ENCODE measurements at regions not wholly inside any gene's neighbourhood (a gene's known extent, or its start where the extent isn't known, plus 50 kb on each side); places are given as distances from the start of the nearest gene placed in this dataset.

GRCh38 chr22:33221568-33221967 is 163.4 kb upstream of the SYN3 start:
- ChIA-PET CTCF (no interaction called here), POLR2A (no interaction called here)
- Mint-ChIP-seq H3K4me1 (ENCODE audit: low read depth, unreplicated experiment) (peaks cover 12% of the 10 kb centered on the region), H3K27me3 (ENCODE audit: insufficient read depth, unreplicated experiment) (no peaks in the 10 kb centered on the region), H3K9me3 (ENCODE audit: unreplicated experiment) (peaks cover 6% of the 10 kb centered on the region), H3K4me3 (ENCODE audit: unreplicated experiment) (no peak overlapping the region), H3K36me3 (ENCODE audit: insufficient read depth, unreplicated experiment) (no peaks in the 10 kb centered on the region), H3K27ac (ENCODE audit: unreplicated experiment) (peak overlapping the region; percentile 13)
- peaks cover 23% of the 10 kb centered on the region for H3K4me1 ChIP-seq
- DNase-seq: no peak
- no peak for TF ChIP-seq CTCF (IDR thresholded peaks at IDR 0.05; ENCODE audit: insufficient read depth in 1 of 2, low read depth in 1 of 2, low read length in 1 of 2, severe bottlenecking in 1 of 2, unreplicated experiment in 1 of 2)
- H3K4me3 ChIP-seq (ENCODE audit: low read depth, low read length): no peak overlapping the region
- no peaks in the 10 kb centered on the region for H3K36me3 ChIP-seq (ENCODE audit: control insufficient read depth, insufficient read depth, low read length)
- H3K27me3 ChIP-seq (replicated peaks; ENCODE audit: control insufficient read depth, insufficient read depth, low read length): no peaks in the 10 kb centered on the region
- intact Hi-C loops (cut with micrococcal nuclease; ENCODE audit: unreplicated experiment): no loop called here
- no TSS peak for BruUV-seq (replicated peaks)
- H3K9me3 ChIP-seq: no peaks in the 10 kb centered on the region

GRCh38 chr22:33220476-33221080 is 162.4 kb upstream of the SYN3 start:
- H3K9me3 ChIP-seq: no peaks in the 10 kb centered on the region
- no peak overlapping the region for H3K4me3 Mint-ChIP-seq (ENCODE audit: unreplicated experiment)
- no peaks in the 10 kb centered on the region for H3K27me3 ChIP-seq (replicated peaks; ENCODE audit: control insufficient read depth, insufficient read depth, low read length)
- intact Hi-C loops (cut with micrococcal nuclease; ENCODE audit: unreplicated experiment): no loop called here
- ChIA-PET CTCF (no interaction called here), POLR2A (no interaction called here)
- DNase-seq: no peak
- no peaks in the 10 kb centered on the region for H3K27me3 Mint-ChIP-seq (ENCODE audit: insufficient read depth, unreplicated experiment)
- peaks cover 9% of the 10 kb centered on the region for H3K9me3 Mint-ChIP-seq (ENCODE audit: unreplicated experiment)
- H3K36me3 ChIP-seq (ENCODE audit: control insufficient read depth, insufficient read depth, low read length): no peaks in the 10 kb centered on the region
- no peaks in the 10 kb centered on the region for H3K36me3 Mint-ChIP-seq (ENCODE audit: insufficient read depth, unreplicated experiment)
- peaks cover 12% of the 10 kb centered on the region for H3K4me1 Mint-ChIP-seq (ENCODE audit: low read depth, unreplicated experiment)
- H3K4me3 ChIP-seq (ENCODE audit: low read depth, low read length): no peak overlapping the region
- H3K4me1 ChIP-seq: peaks cover 23% of the 10 kb centered on the region
- no TSS peak for BruUV-seq (replicated peaks)
- peak overlapping the region; percentile 64 for H3K27ac Mint-ChIP-seq (ENCODE audit: unreplicated experiment)
- TF ChIP-seq CTCF (IDR thresholded peaks at IDR 0.05; ENCODE audit: insufficient read depth in 1 of 2, low read depth in 1 of 2, low read length in 1 of 2, severe bottlenecking in 1 of 2, unreplicated experiment in 1 of 2): no peak

GRCh38 chr22:33219648-33220384 is 161.6 kb upstream of the SYN3 start:
- peaks cover 12% of the 10 kb centered on the region for H3K4me1 Mint-ChIP-seq (ENCODE audit: low read depth, unreplicated experiment)
- ChIA-PET CTCF (no interaction called here), POLR2A (no interaction called here)
- no peak for TF ChIP-seq CTCF (IDR thresholded peaks at IDR 0.05; ENCODE audit: insufficient read depth in 1 of 2, low read depth in 1 of 2, low read length in 1 of 2, severe bottlenecking in 1 of 2, unreplicated experiment in 1 of 2)
- no peak for DNase-seq
- H3K27me3 Mint-ChIP-seq (ENCODE audit: insufficient read depth, unreplicated experiment): no peaks in the 10 kb centered on the region
- peak overlapping the region; percentile 64 for H3K27ac Mint-ChIP-seq (ENCODE audit: unreplicated experiment)
- Histone ChIP-seq H3K27me3 (replicated peaks; ENCODE audit: control insufficient read depth, insufficient read depth, low read length) (no peaks in the 10 kb centered on the region), H3K9me3 (no peaks in the 10 kb centered on the region), H3K36me3 (ENCODE audit: control insufficient read depth, insufficient read depth, low read length) (no peaks in the 10 kb centered on the region), H3K4me3 (ENCODE audit: low read depth, low read length) (no peak overlapping the region), H3K4me1 (peaks cover 23% of the 10 kb centered on the region)
- no peak overlapping the region for H3K4me3 Mint-ChIP-seq (ENCODE audit: unreplicated experiment)
- H3K9me3 Mint-ChIP-seq (ENCODE audit: unreplicated experiment): peaks cover 9% of the 10 kb centered on the region
- intact Hi-C loops (cut with micrococcal nuclease; ENCODE audit: unreplicated experiment): no loop called here
- no peaks in the 10 kb centered on the region for H3K36me3 Mint-ChIP-seq (ENCODE audit: insufficient read depth, unreplicated experiment)
- no TSS peak for BruUV-seq (replicated peaks)

Data from Caco-2 (cell line).